ENCODE measurements at regions not wholly inside any gene's neighbourhood (a gene's known extent, or its start where the extent isn't known, plus 50 kb on each side); places are given as distances from the start of the nearest gene placed in this dataset.

DNA sequence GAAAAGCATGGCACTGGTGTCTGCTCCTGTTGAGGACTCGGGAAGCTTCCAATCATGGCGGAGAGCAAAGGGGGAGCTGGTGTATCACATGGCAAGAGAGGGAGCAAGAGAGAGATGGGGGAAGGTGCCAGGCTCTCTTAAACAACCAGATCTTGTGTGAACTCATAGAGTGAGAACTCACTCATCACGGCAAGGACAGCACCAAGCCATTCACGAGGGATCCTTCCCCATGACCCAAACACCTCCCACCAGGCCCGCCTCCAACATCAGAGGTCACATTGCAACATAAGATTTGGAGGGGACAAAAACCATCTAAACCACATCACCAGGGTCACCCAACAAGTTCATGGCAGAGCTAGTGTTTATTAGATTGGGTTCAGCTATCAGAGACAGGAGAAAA is 218.7 kb upstream of the BCOR start:
- DNase-seq (ENCODE audit: low read depth in 2 of 2): no peak

DNA sequence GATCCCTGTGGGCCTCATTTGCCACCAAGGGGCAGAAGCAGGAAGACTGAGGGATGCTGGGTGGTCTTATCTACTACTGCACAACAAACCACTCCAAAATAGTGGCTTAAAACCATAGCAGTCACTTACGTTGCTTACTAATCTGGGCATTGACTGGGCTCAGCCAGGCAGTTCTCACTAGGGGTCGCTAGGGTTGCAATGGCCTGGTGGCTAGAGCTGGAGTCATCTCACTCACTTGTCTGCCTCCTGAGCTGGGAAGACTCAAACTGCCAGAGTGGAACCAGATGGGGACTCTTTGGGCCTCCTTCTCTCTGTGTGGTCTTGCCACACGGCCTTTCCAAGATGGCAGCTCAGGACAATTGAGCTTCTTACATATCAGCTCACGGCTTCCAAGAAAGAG is 216.3 kb upstream of the BCOR start:
- DNase-seq (ENCODE audit: low read depth in 2 of 2): no peak

DNA sequence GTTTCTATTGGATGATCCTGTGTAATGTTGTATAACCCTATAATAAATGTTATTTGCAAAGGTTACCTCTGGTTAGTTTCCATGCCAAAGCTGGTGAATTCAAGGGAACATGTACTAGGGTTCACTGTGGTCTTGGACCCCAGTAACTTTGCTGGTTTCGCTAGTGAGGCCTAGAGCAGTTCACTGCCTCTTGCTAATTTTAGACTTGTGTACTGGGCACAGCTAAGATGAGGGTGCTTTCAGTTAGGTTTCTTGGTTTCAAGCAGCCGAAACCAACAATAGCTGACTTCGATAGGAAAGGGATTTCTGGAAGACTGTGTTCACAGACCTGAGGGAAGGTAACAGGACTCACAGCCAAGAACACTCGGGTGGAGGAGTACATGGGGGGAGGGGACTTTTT is 215.5 kb upstream of the BCOR start:
- no peak for DNase-seq (ENCODE audit: low read depth in 2 of 2)

DNA sequence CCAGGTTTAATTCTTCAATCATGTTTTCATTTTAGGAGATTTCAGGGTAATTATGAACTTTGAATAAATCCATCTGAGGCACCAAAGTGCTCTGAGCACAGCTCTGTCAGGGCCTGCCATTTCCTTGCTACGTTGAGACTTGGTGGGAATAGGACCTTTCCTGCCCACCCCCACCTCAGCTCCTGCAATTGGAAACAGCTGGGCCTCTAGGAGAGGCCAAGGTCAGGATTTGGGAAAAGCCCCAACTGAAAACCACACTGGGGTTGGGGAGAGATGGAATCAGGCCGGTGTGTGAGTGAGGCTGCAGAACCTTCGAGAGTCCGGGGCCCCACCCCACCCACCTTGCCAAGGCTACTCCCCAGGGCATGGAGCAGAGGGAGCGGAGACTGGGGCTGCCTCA is 212.7 kb upstream of the BCOR start:
- no peak for DNase-seq (ENCODE audit: low read depth in 2 of 2)

DNA sequence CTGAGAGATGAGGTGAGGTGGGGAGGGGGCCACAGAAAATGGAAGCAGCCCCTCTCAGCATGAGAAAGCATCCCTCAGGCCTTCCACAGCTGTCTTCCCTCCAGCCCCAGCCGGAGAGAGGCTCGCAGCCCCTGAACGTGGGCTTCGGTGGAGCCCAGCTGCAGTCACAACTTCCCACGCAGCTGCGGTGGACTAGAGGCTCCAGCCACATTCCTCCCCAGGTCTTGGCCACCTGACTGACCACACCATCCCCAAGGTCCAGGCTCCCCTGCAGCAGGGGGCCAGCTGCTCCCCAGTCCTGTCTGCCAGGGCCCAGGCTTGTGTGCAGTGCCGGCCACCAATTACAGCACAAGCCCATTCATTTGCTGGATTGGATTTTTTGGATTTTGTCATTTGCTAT is 212.3 kb upstream of the BCOR start:
- no peak for DNase-seq (ENCODE audit: low read depth in 2 of 2)

DNA sequence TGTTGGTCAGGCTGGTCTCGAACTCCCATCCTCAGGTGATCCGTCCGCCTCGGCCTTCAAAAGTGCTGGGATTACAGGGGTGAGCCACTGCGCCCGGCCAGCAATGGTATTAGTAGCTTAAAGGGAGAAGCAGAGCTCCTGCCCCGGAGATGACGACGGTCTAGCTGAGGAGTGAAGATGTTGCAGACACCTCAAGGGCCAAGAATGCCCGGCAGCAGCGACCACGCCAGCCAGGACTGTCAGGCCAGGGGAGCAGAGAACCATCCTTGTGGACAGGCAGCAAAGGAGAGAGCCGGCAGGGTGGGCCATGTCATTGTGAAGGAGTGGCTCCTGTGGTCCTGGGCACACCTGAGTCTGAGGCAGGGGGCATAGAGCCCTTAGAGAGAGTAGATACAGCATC is 210.1 kb upstream of the BCOR start:
- DNase-seq (ENCODE audit: low read depth in 2 of 2): no peak

DNA sequence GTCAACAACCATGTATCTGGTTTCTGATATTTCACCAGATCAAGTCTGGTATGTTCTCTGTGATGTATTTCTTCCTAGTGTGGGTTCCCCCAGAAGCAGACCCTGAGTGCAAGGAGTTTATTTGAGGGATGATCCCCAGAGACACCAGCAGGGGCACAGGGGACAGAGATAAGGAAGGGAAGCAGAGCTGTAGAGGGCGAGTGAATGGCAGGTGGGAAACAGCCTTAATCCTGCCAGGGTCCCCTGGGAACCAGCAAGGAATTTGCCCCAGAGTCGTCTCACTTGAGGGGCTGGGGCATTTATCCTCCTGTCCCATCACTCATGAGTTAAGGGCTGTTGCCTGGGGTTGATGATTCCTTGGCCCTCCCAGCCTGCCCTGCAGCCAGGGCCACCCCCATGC is 206.4 kb upstream of the BCOR start:
- no peak for DNase-seq (ENCODE audit: low read depth in 2 of 2)

DNA sequence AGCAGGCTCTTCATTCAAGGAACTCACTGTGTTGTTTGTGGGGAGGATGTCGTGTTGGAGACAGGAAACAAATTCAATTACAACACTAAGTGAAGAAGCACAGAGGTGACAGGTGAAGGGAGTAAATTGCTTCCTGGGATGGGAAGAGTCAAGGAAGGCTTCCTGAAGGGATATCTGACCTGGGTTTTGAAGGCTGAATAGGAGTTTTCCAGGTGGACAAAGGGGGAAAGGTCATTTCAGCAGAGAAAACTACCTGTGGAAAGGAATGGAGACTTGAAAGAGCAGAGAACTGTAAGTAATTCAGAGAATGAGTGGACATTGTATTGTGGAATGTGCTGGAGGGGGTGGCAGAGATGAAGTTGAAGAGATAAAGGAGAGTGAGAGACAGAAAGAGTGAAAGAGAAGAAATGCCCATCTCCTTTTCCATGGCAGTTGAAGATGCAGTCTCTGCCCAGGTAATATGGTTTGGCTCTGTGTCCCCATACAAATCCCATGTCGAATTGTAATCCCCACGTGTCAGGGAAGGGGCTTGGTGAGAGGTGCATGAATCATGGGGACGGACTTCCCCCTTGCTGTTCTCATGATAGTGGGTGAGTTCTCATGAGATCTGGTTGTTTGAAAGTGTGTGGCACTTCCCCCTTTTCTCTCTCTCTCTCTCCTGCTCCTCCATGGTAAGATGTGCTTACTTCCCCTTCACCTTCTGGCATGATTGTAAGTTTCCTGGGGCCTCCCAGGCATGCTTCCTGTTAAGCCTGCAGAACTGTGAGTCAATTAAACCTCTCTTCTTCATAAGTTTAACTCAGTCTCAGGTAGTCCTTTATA is 205.7 kb upstream of the BCOR start:
- DNase-seq (ENCODE audit: low read depth in 2 of 2): no peak

DNA sequence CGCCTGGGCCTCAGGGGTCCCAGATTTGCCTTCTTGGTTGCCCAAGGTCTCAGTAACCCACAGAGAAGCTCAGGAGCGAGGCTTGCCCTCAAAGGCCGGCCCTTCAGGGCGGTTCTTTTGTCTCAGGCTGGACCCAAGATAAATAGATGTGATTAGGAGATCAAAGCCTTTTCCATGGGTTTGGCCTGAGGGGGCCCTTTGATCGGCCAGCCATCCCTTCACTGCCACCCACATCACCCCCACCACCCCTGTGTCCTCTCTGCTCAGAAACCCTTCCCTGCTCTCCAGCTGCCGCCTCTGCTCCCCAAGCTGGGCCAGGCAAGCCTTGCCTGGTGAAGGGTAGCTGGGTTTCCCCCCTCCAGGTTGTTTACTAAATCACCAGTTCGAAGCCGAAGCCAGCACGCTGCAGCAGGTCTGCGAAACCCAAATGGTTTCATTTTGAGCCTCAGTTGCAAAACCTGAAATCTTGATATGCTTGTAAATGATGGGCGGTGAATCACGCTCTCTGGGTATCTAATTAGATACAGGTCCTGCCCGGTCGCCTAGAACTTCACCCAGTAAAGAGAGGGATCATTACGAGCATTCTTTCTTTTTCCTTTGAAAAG is 202.6 kb upstream of the BCOR start:
- DNase-seq (ENCODE audit: low read depth in 2 of 2): no peak

DNA sequence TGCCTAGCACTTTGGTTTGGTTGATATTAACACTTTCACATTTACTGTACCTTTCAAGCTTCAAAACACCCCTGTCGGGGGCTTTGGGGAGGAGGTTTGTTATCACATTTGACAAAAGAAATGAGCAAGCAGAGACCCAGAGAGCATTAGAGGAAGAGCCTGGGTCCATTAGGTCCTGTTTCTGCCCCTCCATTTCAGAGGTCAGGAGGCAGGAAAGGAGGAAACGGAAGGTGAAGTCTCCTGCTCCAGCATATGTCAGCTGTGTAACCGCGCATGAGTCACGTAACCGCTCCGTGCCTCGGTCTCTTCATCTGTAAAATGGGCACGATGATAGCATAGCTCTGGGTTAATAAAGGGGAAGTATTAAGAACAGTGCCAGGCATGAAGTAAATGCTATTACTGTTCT is 201.9 kb upstream of the BCOR start:
- DNase-seq (ENCODE audit: low read depth in 2 of 2): no peak

DNA sequence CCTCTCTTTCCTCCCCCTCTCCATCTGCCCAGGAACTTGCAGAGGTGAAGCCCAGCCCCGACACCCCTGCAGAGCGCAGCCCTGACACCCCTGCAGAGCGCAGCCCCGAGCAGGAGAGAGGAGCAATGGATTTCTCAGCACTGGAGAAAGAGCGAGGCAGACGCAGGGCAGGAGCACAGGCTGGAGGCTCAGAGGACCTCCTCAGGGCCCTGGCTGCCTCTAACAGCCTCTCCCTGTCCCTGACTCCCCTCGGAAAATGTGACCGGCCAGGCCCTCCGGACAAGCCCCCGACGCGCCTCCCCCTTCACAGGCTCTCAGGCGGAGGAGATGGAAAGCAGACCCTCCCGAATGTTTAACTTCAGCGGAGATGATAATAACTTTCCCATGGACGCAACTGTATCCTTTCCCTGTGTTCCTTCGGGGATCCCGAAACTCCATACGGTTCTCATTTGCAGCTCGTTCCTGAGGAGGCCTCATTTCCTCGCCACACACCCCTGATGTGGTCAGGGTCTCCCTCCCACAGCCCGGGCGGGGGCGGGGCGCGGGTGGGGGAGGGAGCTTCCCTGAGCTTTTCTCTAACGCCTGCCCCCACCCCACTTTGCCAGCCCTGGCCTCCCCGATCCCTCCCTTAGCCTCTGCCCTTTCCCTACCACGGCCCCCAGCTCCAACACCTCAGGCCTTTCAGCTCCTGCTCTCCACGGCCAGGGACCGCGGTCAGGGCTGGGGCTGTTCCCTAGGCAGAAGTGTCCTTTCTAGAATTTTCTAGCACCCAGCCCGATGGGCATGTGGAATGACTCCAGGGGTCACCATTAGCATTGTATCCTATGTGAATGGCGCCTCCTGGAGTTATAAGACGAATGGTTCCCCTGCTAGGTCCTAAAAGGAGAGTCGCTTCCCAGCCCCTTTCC is 201.1 kb upstream of the BCOR start:
- DNase-seq (ENCODE audit: low read depth in 2 of 2): no peak

DNA sequence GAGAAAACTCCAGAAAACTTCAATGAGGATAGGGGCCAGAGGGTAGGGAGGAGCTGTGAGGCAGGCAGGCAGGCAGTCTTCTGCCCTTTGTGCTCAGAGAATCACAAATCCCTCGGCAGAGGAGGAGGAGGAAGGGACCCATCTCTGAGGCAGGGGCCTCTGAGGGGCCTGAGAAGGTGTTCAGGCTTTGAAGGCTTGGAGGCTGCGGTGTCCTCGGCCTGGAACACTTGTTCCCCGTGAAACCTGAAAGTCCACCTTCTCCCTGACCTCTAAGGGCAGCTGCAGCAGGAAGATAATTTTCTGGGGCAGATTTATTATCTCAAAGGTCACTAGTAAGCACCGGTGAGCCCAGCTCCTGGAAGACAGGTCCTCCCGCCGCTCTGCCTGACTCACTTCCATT is 200.3 kb upstream of the BCOR start:
- no peak for DNase-seq (ENCODE audit: low read depth in 2 of 2)

DNA sequence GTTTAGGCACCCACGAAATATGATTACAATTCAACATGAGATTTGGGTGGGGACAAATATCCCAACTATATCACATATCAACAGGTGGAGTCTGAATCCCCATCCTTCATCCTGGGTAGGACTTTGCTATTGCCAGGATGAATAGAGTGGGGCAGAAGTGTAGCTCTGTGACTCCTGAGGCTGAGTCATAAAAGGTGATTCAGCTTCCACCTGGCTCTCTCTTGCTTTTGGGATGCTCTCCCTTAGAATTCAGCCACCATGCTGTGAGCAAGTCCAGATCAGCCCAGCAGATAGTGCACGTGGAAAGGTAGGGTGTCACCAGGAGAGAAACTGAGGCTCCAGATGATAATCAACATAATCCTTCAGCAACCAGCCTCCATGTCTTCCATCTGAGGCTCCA is 193.8 kb upstream of the BCOR start:
- DNase-seq (ENCODE audit: low read depth in 2 of 2): no peak

DNA sequence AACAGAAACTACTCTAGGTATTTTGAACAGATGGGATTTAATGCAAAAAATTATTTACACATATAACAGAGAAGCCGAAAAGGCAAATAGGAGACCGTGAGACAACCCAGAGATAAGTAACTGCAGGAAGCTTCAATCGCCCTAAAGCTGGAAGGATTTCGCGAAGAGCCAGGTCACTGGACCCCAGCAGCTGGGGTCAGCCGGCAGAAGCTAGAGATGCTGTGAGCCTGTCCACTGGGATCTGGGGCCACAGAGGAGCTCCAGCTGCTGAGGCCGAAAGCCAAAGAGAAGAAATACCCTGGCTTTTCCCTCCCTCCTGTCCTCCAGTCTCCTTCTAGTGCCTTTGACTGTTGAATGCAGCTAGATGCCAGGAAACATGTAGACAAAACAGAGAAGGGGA is 192.8 kb upstream of the BCOR start:
- no peak for DNase-seq (ENCODE audit: low read depth in 2 of 2)

DNA sequence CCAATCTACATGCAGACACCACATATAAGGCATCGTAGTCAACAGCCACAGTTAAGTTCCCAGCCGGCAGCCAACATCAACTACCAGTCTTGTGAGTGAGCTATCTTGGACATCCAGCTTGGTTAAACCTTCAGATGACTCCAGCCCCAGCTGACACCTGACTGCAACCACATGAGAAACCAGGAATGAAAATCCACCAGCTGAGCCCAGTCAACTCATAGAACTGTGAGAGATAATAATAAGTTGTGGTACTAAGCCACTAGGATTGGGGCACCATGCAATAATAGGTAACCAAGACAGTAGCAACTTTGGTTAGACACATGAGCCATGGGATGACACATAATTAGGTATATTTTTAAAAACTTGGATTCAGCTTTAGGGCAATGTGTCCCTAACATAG is 188.1 kb upstream of the BCOR start:
- DNase-seq (ENCODE audit: low read depth in 2 of 2): no peak

DNA sequence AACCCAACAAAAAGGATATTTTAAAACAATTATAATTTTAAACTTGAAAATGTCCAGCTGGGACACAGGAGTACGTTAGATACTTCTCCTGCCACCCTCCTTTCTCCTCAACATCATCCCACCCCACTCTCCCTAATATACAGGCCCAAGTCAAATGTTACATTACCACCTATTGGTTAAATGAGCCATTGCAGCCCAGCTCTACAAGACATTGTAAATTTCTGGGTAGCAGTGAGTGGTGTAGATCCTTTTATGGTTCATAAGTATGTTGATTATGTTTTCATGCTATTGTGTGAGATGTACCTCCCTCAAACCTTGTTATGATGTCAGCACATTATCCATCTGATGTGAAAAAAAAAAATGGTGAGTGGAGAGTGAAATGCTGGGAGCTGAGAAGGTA is 187.1 kb upstream of the BCOR start:
- no peak for DNase-seq (ENCODE audit: low read depth in 2 of 2)

DNA sequence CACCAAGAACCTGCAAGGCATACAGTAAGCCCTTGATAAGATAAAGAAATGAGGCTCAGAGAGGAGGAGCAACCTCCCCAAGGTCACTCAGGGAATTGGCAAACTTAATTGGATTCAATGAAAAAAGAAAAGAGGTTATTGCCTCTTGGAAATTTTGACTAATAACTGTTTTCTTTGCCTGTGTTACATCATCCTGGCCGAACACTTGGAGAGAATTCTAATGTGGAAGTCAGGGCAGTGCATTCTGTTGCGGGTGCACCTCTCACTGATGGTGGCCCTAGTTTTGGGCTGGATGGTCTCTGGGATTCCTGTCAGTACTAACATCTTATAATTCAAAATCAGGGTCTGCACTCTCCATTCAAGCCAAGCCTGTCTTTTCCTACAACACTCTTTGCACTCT is 186.2 kb upstream of the BCOR start:
- no peak for DNase-seq (ENCODE audit: low read depth in 2 of 2)

DNA sequence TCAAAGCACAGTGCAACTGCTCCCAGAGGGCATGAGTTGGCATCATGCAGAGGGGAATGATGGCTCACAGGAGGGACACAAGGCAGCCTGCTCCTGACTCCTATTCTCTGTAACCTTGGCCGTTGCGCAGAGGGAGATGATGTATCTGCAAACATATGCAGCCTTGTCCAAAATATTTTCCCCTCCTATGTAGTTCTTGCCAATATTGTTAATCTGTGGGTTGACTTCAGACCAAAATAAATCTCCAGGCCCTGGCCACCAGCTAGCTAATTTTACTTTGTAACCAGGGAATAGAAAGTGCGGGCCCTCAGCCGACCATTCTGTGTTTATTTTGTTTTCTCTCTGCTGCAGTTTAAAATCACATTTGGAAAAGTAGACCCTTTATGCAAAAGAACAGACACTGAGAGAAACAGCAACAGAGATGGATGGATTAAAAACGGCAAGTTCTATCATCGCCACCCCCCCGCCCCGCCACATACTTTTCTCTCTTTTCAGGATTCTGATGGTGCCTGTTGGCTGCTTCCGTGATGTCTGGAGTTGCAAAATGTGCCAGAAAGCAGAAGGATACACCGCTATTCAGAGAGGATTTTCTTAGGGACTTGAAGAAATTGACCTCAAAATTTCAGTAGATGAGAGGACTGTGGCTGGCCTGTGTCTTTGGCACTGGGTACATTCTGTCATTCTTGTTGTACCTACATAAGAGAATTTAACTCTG is 185.3 kb upstream of the BCOR start:
- DNase-seq (ENCODE audit: low read depth in 2 of 2): no peak

DNA sequence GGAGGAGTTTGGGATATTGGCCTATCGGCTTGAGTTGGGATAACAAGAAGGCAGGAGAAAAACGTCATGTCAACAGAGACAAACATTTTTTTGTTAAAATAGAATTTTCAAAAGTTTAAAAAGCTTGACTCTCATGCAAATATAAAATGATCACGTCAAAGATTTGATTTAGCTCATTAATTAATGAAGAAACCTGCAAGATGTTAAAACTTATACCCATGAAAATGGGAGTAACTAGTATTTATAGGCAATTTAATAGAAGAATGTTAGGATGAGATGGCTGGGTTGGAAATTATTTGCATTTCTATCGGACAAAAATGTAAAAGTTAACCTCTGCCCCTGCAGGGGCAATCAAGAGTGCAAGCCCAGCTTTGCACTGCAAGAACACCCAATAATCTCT is 184.6 kb upstream of the BCOR start:
- DNase-seq (ENCODE audit: low read depth in 2 of 2): no peak

DNA sequence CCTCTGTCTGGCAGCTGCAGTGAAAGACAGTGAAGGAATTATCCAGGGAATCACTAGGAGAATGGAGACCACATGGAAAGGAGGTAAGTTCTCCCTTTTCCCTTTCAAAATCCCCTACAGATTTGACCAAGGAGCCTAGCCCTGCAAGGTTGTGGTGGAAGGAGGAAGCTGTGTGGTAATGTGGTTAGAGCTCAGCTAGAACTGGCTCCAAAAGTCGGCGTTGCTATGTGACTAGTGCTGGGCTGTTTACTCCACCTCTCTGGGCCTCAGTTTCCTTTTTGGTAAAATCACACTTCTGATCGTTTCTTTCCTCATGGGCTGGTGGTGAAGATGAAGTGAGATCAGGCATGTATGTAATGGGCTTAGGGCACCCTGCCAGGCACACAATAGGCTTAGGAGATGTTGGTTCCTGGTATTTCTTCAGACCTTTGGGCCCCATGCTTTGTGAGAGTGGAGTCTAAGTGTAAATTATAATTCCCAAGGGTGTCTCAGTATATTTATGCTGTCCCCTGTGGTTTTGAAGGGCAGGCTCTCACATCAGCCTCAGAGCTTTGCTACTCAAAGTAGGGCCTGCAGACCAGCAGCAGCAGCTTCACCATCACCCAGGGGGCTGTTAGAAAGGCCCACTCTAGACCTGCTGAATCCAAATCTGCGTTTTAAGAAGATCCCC is 183.7 kb upstream of the BCOR start:
- no peak for DNase-seq (ENCODE audit: low read depth in 2 of 2)

DNA sequence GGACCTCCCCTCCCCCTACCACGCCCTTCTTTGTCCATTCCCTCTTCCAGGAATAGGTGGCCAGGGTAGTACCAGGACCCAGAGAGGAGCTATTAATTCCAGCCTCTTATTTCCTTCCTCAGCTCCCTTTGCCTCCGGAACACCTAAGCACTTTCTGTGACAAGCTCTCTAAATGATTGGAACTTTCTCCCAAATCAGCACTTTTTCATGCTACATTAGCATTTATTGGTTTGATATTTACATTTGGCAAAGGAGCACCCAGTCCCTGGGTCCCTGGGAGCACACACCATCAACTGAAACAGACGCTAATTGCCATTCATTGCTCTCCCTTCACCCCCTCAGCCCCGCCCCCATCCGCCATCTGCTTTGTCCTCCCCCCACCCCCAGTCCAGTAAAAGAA is 182.0 kb upstream of the BCOR start:
- DNase-seq (ENCODE audit: low read depth in 2 of 2): no peak

DNA sequence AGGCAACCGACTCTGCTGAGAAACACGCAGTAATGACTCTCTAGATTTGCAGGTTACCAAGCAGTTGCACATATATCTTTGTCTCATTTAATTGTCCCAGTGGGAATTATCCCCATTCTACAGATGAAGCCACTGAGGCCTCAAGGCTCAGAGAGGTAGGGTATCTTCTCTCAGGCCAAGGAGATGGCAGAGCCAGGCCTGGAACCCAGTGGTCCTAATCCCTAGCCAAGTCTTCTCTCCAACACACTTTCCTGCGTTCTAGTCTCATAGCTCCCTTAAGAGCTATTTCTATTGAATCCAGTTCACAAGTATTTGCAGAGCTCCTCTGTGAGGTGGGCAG is 181.3 kb upstream of the BCOR start:
- DNase-seq (ENCODE audit: low read depth in 2 of 2): no peak

Measured in stimulated activated CD4-positive, alpha-beta T cell treated with anti-CD3 and anti-CD28 coated beads, Interleukin-1b, Interleukin-23, amount 100 ng/mL, for 4 hours (primary cell).